GM21529 (cell line): ENCODE measurements at regions not wholly inside any gene's neighbourhood (a gene's known extent, or its start where the extent isn't known, plus 50 kb on each side); places are given as distances from the start of the nearest gene placed in this dataset.
"Not testable (repeated sequence)": the region's sequence is repeated elsewhere in the genome, so short reads cannot be mapped to it uniquely, and the experiment has no call there.

Source experiments
- ATAC-seq: cut with Tn5 transposase; IDR thresholded peaks from one replicate; pipeline ENCODE4 v1.9.1; 2021; ENCODE audit not compliant: unreplicated experiment

DNA sequence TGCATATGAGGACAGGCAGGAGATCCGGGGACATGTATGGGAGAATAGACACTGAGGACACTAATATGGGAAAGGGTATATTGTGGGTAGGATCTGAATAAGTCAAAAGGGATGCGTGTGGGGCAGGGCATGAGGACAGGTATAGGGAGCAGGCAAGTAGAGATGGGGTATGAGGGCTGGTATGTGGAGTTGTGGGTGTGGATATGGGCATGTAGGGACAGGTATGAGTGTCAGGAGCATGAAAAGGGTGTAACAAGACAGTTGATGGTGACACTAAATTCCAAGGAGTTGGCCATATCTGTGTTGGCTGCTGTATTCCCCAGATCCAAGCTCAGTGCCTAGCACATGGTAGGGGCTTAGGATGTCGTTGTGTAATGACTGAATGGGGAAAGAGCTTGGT lies 84.4 kb upstream of the PAX2 start:
- no peak for ATAC-seq

DNA sequence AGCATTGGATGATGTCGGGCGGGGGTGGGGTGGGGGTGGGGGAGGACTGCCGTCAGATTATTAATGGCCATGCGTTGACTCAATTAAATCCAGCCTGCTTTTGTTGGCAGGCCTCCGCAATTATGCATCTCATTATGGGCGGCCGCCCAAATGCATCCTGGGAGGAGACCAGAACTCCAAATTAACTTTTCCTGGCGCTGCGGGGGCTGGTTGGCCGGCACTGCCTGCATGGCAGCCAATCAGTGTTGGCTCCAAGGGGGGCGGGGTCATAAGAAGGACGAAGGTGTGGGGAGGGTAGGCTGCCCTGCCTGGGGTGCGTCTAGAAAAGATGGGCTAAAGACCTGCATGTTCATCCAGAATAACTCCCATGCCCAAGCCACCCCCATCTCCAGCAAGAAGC lies 83.9 kb upstream of the PAX2 start:
- ATAC-seq = no peak

DNA sequence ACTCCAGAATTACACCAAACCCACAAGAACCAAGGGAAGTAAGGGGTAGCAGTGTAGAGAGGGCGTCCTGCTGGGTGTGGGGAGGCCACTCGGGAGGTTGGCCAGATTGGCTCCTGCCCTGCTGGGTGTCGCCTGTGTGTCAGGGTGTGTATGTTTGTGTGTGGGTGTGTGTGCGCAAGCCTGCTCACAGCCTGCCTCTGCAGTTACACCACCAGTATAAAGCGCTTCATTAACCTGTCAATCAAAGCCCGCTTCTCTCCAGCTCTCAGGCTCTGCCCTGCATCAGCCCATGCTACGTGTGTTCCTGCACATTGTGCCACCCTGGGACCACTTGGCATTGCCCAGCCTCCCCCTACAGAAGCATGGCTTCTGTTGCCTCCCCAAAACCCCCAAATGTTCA lies 83.3 kb upstream of the PAX2 start:
- no peak for ATAC-seq

DNA sequence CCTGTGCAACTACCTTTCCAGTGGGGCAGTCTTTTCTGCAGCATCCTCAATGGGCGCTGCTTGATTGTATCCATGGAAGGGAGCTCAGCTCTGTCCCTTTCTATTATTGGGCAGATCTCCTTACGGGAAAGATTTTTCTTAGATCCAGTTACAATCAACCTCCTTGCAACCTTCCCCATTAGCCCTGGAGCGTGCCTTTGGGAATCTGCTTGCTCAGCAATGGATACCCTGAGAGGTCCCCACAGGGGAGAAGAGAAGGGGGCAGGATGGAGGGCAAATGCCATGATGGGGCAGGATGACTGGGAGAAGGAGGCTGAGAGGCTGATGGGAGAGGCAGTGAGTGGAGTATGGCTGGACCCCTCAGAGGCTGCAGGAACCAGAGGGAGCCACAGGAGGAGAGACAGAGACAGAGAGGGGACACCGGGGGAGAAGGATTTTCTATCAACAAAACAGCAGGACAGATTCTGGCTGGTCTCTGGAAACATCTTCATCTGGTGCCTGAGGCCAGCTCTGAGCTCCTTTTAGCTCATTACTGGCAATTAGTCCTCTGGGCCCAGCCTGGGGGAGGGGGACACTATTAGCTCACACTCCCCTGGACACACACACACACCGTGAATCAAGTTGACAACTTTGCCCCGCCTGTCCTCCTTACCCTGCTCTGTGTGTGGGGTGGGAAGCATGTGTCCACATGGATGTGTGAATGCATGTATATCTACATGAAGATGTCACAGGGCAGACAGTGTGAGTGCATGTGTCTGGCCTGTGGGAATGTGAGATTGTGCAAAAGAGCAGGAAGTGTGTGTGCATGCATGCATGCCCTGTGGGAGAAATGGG lies 80.8 kb upstream of the PAX2 start:
- ATAC-seq = no peak

DNA sequence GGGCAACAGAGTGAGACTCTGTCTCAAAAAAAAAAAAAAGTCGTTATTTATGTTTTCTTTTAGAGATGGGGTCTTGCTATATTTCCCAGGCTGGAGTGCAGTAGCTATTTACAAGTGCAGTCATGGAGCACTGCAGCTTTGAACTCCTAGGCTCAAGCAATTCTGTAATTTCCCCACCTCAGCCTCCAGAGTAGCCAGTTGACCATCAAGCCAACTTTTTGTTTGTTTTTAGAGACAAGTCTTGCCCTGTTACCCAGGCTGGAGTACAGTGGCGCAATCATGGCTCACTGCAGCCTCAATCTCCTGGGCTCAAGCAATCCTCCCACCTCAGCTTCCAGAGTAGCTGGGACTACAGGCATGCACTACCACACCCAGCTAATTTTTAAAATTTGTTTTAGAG lies 78.7 kb upstream of the PAX2 start:
- not testable (repeated sequence) for ATAC-seq

DNA sequence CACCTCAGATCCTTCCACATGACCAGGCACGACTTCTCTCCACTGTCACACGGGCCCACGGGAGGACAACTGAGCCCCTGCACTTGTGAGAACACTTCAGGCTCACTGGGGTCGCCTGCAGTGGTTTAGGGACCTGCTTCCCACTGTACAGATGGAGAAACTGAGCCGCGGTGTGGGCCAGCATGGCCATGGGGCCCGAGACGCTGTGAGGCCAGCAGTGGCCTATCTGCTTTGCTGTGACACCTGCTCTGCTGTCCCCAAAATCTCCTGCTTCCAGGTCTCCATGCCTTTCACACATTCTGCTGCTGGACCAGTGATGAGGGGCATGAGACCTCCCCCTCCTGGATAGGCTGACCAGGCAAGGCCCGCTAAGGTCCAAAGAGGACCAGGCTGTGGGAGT lies 75.8 kb upstream of the PAX2 start:
- ATAC-seq = no peak

DNA sequence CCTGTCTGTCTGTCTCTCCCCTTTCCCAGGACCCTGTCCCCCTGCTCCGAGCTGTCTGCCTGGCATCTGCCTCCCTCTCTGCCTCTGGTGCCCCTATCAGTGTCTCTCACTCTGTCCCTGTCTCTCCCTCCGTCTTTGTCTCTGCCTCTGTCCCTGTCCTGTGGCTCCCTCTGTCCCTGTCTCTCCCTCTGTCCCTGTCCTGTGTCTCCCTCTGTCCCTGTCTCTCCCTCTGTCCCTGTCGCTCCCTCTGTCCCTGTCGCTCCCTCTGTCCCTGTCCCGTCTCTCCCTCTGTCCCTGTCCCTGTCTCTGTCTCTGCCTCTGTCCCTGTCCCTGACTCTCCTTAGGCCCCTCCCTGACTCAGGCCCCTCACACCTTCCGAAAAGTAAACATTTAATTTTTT lies 75.0 kb upstream of the PAX2 start:
- ATAC-seq = no peak

DNA sequence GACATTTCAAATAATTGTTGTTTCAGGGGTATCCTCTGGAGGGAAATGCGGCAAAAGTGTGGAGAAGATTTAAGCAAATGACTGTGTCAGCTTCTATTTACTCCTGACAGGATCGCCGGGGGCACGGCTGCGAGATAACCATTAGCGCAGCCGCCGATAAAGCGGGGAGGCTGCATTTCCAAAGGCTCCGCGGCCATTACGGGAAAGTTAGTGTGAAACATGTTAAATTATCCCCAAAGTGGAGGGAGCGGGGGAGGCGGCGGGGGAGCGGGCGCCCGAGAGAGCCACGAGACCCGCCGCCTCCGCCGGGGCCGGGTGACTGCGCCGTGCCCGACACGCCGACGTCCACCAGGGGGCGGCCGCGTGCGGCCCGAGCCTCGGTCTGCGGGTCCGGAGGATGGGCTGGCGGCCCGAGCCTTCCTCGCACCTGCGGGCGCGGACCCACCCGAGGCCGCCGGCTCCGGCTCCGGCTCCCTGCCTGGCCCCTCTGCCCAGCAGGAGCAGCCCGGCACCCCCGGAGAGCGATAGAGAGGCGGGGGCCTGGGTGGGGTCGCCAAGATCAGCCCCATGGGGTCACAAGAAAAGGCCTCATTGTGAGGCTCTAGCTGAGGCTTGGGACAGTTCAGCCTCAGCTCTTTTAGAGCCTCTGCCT lies 74.4 kb upstream of the PAX2 start:
- ATAC-seq = peak; percentile 55

DNA sequence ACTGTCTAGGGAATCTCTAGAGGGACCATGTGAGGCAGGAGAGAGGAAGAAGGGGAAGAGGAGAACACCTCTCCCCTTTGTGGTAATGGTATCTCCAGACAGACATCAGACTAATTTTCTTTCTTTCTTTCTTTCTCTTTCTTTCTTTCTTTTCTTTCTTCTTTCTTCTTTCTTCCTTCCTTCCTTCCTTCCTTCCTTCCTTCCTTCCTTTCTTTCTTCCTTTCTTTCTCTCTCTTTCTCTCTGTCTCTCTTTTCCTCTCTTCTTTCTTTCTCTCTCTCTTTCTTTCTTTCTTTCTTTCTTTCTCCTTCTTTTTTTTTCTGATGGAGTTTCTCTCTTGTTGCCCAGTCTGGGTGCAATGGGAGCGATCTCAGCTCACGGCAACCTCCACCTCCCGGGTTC lies 73.2 kb upstream of the PAX2 start:
- ATAC-seq = no peak

DNA sequence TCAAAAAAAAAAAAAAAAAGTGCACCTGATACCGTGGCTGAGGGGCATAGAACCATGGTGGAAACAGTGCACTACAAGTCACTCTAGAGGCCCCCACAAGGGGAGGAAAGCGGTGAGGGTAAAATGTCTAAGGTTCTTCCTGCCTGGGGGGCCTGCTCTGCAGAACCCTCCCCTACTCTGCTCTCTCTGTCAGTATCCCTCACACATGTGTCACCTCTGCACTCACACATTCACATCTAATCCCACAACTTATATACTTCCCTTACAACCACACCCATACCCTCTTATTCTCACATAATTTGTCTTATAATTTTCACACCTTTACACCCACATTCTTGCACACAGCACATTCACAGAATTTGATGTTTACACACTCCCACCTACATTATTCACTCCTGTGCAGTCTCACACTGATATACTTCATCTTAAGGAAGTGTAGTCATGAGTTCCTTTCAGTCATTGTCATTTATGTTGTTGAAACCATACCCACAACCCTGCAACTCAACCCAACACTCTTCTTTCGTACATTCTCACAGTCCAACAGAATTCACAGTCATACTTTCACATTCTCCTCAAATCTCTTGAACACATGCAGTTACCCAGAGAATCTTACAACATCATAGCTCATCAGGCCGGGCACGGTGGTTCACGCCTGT lies 68.0 kb upstream of the PAX2 start:
- no peak for ATAC-seq

DNA sequence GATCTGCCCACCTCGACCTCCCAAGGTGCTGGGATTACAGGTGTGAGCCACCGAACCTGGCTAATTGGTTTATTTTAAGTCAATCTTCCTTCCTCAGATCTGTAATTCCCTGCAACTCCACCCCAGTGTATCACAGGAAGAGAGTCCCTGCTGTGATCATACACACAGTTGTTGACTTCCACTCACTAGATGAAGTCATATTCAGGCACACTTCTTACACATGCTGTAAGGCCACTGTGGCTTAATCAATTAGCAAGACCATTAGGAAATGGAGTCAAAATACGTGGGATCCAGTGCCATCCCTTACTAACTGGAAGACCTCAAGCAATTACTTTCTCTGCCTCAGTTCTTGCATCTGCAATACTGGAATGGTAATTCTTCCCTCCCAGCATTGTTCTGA lies 66.1 kb upstream of the PAX2 start:
- ATAC-seq = no peak

DNA sequence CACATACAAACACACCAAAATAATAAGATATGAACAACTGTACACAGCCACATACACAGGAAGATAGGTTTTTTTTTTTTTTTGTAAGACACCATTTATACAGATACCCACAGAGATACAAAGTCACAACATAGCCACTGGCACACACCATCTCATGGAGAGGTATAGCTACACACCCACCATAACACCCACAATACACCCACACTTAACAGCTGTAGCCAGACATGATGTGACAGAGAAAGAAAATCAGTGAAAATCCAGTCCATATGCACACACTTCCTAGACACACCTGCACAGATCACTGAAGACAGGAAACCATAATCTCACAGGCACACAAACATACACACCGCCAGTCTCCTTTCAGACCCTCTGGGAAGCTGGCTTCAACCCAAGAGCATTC lies 62.4 kb upstream of the PAX2 start:
- ATAC-seq = no peak

DNA sequence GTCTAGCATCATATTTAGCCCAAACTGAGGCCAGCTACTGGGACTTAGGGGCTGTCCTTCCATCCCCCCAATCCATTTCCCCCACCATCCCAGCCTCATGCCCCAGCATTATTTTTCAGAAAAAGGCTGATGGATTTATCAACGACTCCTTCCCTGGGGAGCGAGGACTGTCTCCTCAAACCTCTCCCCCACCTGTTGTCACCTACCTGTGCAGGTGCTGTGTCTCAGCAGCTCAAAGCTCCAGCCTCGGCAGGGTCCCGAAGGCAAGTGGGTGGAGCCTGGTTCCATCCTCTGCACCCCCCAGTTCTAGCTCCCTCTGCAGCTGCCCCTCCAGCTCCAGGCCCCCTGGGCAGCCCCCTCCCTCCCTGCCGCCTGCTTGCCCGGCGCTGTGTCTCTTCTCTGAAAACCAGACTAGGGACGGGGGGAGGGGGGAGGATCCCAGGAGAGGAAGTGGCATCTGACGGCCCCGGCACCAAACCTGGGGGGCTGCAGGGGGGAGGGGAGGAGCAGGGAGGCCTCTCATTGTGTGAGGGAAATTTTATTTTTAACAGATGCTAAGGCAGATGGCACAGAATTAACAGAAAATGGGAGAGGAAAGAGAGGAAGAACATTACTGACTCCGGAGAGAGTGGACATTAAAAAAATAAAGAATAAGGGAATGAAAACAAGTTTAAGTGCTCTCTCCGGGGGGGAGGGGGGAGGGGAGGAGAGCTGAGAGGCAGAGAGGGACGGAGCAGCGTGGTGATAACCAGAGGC lies 61.7 kb upstream of the PAX2 start:
- ATAC-seq = no peak

DNA sequence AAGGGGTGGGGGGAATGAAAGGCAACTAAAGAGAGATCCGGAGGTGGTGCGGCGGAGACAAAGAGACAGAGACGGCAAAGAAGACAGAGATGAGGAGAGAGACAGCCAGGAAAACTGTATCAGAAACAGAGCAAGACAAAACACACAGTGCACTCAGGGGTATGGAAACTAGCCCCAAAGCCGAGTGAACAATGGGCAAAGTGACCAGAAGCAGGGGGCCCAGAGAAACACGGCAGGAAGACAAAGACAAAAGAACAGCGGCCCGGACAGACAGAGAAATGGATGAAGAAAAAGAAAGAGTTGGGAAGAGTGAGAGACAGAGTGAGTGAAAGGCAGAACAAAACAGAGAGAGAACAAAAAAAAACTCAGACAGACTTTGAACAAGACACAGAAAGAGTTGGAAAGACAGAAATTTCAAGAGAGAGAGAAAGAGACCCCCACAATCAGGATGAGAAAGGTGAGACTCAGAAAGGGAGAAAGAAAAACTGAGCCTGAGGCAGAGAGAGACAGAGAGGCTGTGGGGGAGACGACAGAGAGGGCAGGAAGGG lies 60.6 kb upstream of the PAX2 start:
- no peak for ATAC-seq

DNA sequence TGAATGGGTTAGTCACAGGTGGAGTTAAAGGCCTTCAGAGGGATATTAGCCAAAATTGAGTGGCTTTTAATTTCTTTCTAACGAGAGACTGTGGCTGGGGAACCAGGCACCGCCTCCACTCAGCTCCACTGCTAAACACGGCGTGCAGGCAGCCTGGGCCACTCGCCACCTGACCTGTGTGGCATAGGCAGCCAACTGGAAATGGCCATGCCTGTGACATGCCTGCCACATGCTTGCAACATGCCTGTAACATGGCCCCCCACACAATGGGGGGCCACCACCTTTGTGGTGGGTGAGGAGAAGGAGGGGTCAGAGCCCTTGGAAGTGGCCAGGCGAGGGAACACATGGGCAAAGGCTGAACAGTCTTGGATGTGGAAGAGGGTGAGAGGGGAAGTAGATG lies 60.1 kb upstream of the PAX2 start:
- ATAC-seq = no peak

DNA sequence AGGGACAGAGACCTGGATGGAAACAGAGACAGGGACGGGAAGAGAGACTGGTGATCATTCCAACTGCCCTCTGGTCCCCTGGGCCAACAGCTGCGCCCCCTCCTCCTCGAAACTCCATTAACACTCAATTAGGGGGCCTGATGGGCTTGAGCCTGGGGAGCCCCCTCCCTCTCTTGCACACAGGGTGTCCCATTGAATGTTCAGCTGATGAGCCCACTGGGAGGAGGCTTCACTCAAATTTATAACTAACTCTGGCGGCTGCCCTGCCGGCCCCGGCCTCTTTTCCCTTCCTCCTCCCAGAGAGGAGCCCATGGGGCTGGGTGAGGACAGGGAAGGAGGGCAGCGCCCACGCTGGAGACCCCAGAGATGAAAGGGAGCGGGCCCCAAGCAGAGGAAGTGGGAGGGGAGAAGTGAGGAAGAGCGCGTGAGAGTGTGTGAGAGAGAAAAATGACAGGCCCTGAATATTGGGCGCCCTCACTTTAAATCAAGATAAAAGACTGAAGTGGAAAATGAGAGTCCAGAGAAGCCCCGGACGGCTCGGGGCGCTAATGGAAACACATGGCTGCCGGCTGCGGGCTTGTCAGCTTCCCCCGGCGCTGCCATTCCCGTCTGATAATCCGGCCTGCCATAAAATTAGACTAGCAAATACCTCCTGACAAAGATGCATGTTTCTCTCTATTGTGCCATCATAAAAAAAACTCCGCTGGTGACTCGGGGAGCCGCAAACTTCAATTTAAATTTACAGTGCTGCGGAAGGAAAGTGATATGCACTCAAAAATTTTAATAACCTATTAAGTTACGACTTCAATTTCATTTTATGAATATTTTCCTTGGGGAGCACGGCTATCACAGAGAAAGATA lies 58.0 kb upstream of the PAX2 start:
- ATAC-seq = no peak

DNA sequence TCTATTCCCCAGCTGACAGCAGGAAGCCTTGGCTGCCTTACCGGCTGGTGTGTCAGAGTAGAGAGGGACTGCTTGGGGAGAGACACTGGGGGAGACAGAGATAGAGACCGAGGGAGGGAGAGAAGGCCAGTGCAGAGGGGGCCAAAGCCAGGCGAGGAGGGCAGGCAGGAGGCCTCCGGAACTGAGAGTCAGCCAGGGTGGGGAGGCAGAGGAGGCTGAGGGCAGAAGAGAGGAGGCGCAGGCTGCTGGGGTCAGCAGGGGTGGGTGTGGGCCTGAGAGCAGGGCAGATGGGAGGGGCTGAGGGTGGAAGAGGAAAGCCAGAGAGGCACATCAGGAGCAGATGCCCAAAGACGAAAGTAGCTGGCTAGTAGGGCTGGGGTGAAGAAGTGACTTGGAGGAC lies 57.2 kb upstream of the PAX2 start:
- ATAC-seq = no peak

DNA sequence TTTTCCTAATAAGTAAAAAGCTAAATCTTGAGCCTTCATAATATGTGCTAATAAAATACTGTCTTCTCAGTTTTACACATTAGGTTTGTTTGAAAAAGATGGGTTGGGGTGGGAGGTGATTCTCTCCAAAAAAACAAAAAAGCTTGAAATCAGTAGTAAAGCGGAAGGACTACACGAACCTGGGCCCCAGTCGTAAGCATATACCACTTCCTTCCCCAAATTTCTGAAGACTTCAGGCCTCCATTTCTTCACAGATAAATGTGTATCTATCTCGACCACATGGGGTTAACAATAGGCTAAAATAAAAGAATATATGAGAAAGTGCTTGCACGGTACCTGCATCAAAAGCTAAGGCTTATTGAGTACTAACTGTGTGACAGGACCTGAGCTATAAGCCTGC lies 51.6 kb upstream of the PAX2 start:
- no peak for ATAC-seq
